ENCODE measurements at regions not wholly inside any gene's neighbourhood (a gene's known extent, or its start where the extent isn't known, plus 50 kb on each side); places are given as distances from the start of the nearest gene placed in this dataset.

DNA sequence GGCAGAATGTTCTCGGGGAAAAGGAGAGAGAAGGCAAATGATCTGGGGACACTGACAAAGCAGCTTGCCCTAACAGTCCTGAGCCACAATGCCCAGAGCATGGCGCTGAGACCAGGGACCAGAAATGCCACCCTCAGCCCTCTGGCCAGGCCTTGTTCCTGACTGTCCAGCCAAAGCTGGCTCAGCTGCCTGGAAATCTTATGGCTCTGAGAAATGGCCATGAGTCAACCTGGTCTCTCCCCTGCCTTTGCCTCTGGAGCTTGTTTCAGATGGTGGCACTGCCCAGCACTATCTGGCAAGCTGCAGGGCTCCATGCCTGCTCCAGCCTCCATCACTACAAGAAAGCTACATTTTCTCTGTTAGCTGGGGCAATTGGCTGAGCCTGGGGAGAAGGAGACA, 90.5 kb upstream of the PLXNA4 start:
- no peak for ATAC-seq

- no peak for ATAC-seq
Measured at GRCh38 chr7:132666071-132666773, 90.0 kb upstream of the PLXNA4 start.

DNA sequence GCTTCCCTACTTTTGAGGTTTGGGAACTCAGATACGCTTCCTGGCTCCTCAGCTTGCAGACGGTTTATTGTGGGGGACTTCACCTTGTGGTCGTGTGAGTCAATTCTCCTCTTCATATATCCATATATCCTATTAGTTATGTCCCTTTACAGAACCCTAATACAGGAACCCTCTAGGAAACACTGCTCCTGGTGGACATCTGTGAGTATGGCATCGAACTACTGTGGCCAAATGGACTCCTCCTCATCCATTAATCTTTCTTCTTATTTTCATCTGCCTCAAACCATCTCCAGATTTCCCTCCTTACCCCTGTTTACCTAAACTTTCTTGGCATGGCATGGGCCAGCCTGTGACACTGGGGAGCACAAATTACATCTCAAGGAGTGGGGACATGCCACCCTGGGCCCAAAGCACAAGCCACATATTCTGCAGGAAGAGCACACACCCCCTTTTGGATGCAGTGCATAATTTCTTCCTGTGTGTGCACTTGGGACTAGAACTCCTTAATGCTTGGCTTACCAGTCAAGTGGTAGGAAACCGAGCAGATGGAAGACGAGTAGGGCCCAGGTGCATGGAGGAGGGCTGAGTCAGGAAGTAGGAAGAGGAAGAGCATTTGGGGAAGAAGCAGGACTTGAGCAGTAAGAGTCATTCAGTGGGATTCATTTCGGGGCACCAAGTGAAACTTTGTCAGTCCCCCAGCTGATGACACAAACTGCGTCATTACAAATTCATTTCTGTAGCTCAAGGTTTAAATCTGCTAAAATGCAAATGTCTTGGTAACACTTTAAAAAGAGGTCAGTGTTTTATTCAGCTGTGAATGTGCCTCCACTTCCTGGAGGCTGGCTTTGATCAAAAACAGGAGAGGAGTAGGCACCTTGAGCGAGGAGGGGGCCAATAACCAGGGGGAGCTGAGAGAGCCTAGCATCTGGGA, 80.8 kb upstream of the PLXNA4 start:
- peak; percentile 50 for ATAC-seq

DNA sequence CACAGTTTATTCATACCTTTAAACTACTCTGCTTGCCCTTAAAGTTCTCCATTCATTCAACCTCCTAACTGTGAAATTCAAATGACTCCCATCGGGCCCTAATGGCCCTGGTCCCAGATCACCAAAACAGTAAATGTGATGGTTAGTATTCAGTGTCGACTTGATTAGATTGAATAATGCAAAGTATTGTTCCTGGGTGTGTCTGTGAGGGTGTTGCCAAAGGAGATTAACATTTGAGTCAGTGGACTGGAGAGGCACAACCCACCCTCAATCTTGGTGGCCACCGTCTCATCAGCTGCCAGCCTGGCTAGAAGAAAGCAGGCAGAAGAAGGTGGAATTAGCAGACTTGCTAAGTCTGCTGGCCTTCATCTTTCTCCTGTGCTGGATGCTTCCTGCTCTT, 80.1 kb upstream of the PLXNA4 start:
- ATAC-seq, result no peak

DNA sequence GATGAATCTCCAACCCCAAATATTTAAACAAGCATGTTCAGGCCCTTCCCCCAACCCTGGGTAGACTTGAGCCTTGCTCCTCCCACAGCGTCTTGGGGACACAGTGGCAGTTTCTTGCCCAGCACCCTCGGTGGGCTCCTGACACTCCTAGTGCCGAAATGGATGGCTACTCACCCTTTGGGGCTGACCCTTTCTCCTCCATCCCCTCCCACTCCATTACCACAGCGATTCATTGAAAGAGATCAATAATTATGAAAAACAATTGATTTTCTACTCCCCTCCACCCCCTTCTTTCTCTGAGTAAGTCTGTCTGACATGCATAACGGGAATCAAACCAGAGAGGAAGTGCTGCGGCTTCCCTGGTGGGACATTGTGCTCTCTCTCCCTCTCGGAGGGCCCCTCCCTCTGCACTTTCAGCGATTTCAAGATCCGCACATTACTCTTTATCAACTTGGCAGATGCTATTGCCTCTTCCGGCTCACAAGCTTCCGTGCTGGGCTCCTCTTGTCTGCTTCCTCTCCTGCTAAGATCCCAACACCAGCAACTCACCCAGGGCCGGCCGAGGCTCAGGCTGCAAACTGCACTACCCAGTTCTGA, 79.0 kb upstream of the PLXNA4 start:
- peak; percentile 20 for ATAC-seq

DNA sequence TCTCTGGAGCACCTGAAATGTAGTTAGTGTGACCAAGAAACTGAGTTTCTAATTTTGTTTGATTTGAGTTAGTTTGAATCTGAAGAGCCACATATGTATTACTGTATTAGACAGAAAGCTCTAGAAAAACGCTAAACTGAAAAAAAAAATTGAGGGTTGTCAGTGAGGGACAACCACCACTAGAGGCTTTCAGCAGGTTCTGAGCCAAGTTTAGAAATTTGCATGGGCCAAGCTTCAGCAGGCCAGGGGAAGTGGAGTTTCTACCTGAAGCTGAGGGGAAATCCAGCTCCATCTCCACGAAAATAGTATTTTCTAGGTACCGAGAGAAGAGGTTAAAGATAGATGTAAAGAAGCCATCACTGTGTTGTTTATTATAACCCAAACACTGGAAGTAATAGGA, 77.9 kb upstream of the PLXNA4 start:
- ATAC-seq, result no peak

GRCh38 chr7:132653366-132653930, 77.2 kb upstream of the PLXNA4 start:
- ATAC-seq, result peak; percentile 35

DNA sequence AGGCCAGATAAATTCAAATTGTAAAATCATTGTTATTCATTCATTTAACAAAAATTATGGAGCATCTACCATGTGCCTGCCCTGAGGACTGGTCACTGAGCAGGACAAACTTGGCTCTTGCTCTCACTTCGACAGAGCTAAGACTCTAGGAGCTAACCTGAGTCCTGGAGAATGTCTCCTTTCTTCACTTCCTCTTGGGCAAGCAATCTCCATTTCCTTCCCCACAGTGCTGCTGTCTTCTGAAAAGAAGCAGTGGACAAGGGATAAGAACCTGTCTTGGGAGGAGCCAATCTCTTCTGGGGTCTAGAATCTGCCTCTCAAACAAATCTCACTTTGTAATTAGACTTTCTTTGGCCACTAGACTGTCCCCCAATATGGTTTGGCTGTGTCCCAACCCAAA, 76.2 kb upstream of the PLXNA4 start:
- ATAC-seq, result no peak

- no peak for ATAC-seq
Measured at GRCh38 chr7:132650498-132650897, 74.2 kb upstream of the PLXNA4 start.

- ATAC-seq, result no peak
Measured at GRCh38 chr7:132647311-132647710, 71.0 kb upstream of the PLXNA4 start.

DNA sequence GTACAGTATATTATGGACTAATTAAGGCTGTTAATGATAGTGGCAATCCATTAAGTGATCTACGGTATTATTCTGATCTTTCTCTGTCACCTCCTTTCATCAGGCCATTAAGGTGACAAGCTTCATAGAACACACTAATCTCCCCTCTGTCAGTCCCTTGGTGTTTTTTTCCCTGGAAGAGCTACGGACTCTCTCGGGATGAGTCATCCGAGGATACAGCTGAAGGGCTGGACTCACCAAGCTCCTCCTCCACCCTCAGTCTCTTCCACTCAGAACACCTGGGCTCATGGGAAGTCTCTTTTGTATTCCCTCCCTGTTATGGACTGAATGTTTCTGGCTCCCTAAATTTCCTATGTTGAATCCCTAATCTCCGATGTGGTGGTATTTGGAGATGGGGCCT, 69.8 kb upstream of the PLXNA4 start:
- no peak for ATAC-seq

DNA sequence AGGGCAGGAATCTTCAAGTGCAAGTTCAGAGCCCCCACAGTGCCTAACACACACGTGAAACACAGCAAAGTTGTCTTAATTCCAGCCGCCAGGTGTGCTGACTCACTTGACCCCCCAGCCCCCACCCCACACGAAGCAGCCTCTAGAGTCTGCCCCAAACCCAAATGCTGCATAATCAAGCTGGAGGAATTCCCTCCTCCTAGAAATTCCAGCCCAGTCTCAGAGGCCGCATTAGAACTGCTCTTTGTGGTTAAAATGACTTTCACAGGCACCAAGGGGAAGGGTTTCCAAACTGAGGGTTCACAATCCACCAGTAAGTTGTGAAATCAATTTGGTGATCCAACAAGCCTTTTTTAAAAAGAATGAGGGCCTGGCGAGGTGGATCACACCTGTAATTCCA, 67.0 kb upstream of the PLXNA4 start:
- ATAC-seq, result no peak

- no peak for ATAC-seq
Measured at GRCh38 chr7:132641238-132641637, 65.0 kb upstream of the PLXNA4 start.

DNA sequence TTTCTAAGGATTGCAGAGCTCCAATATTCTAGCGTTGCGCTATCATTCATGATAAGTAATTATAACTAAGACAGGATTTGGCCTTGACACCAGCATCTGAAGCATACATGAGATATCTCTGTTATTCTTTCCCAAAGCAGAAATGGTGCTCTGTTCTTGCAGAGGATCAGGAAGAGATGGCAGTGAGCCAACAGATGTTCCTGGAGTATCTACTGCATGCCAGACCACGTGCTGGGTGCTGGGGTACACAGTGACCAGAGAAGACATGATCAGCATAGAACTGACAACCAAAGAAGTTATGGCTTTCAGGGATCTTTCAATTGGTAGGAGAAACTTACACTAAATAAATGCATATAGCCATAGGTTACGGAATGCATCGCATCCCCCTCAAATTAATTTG, 63.7 kb upstream of the PLXNA4 start:
- no peak for ATAC-seq

DNA sequence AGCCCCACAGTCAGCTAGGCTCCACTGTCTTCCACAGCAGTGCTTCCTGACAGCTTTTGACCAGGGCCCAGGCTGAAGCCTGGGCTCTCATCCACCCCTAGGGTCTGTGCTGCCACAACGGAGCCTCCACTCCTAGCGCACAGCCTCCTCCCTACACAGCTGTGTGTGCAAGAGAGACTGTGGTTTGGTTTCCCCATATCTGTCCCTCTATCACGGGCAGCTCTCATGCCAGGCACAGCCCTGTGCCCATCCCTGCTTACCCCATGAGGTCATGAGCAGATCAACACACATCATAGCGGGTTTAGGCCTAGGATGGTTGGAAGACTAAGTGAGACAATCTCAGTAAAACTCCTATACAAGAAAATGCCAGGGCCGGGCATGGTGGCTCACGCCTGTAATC, 61.7 kb upstream of the PLXNA4 start:
- no peak for ATAC-seq

DNA sequence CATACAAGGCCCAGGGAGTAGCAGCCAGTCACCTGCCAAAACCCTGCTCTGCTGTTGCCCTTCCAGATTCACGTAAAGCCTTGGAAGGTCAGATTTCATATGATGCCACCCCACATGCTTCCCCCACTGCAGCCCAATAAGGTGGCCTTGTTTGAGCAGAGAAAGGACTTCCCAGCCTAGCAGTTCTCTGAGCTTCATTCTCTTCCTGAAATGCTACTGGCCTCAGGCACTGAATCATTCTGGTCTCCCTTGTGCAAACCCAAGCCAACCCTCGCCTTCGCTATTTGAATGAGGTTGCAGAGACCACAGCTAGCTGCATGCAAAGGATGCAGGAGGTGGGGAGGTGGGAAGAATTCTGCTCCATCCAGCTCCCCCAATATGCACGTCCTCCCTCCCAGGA, 60.3 kb upstream of the PLXNA4 start:
- no peak for ATAC-seq

- no peak for ATAC-seq
Measured at GRCh38 chr7:132635127-132635526, 58.9 kb upstream of the PLXNA4 start.

GRCh38 chr7:132630834-132631233, 54.6 kb upstream of the PLXNA4 start:
- no peak for ATAC-seq

All from esophagus mucosa (tissue), 1 donor.